Immature natural killer cell (primary cell): ENCODE measurements at regions not wholly inside any gene's neighbourhood (a gene's known extent, or its start where the extent isn't known, plus 50 kb on each side); places are given as distances from the start of the nearest gene placed in this dataset.
"Not testable (repeated sequence)": the region's sequence is repeated elsewhere in the genome, so short reads cannot be mapped to it uniquely, and the experiment has no call there.

Experiments
- DNase-seq, 3 donors: peaks; one replicate each; pipeline ENCODE4 v3.0.0; 2022; ENCODE audit warnings: mixed read lengths in 1 of 3
- H3K27ac Mint-ChIP-seq, 6 donors: one replicate each; pipeline ENCODE4 v1.8.0; 2020; ENCODE audit warnings: mixed read lengths in 6 of 6, mild to moderate bottlenecking in 5 of 6, inconsistent platforms in 4 of 6, moderate library complexity in 3 of 6
- H3K27me3 Mint-ChIP-seq, 3 donors: one replicate each; pipeline ENCODE4 v1.8.0; 2020 to 2021; ENCODE audit warnings: low read depth in 3 of 3, mild to moderate bottlenecking in 3 of 3, mixed read lengths in 3 of 3, moderate library complexity in 3 of 3, inconsistent platforms in 1 of 3
- H3K36me3 Mint-ChIP-seq, 3 donors: one replicate each; pipeline ENCODE4 v1.8.0; 2020; ENCODE audit warnings: mixed read lengths in 3 of 3, inconsistent platforms in 2 of 3, mild to moderate bottlenecking in 2 of 3
- H3K4me1 Mint-ChIP-seq, 2 donors: one replicate each; pipeline ENCODE4 v1.8.0; 2020; ENCODE audit warnings: inconsistent platforms in 2 of 2, mild to moderate bottlenecking in 2 of 2, mixed read lengths in 2 of 2, moderate library complexity in 1 of 2
- H3K4me3 Mint-ChIP-seq, 5 donors: one replicate each; pipeline ENCODE4 v1.8.0; 2020; ENCODE audit warnings: mild to moderate bottlenecking in 5 of 5, mixed read lengths in 5 of 5, inconsistent platforms in 3 of 5, moderate library complexity in 3 of 5
- H3K9me3 Mint-ChIP-seq, 6 donors: one replicate each; pipeline ENCODE4 v1.8.0; 2020; ENCODE audit warnings: mild to moderate bottlenecking in 6 of 6, mixed read lengths in 6 of 6, inconsistent platforms in 4 of 6, moderate library complexity in 3 of 6

- Mint-ChIP-seq H3K27ac (no peak overlapping the region), H3K4me3 (no peak overlapping the region), H3K27me3 (no peaks in the 10 kb centered on the region), H3K9me3 (peaks cover 4 to 41% (median 13%) of the 10 kb centered on the region in 6 donors), H3K36me3 (no peaks in the 10 kb centered on the region), H3K4me1 (no peaks in the 10 kb centered on the region)
- no peak for DNase-seq
Observed at GRCh38 chr11:98230678-98231077, 790.1 kb upstream of the CNTN5 start.

- no peaks in the 10 kb centered on the region for H3K36me3 Mint-ChIP-seq
- H3K27me3 Mint-ChIP-seq: no peaks in the 10 kb centered on the region
- DNase-seq: no peak
- no peak overlapping the region for H3K27ac Mint-ChIP-seq
- H3K4me3 Mint-ChIP-seq: no peak overlapping the region
- peaks cover 11 to 51% (median 27%) of the 10 kb centered on the region in 6 donors for H3K9me3 Mint-ChIP-seq
- no peaks in the 10 kb centered on the region for H3K4me1 Mint-ChIP-seq
Observed at GRCh38 chr11:98234698-98235097, 786.1 kb upstream of the CNTN5 start.

GRCh38 chr11:98243897-98244296 lies 776.9 kb upstream of the CNTN5 start:
- H3K4me1 Mint-ChIP-seq: no peaks in the 10 kb centered on the region
- no peaks in the 10 kb centered on the region for H3K27me3 Mint-ChIP-seq
- H3K36me3 Mint-ChIP-seq: no peaks in the 10 kb centered on the region
- no peak for DNase-seq
- H3K4me3 Mint-ChIP-seq: no peak overlapping the region
- no peak overlapping the region for H3K27ac Mint-ChIP-seq
- peaks cover 10 to 76% (median 47%) of the 10 kb centered on the region in 6 donors for H3K9me3 Mint-ChIP-seq

GRCh38 chr11:98260983-98261382 lies 759.8 kb upstream of the CNTN5 start:
- Mint-ChIP-seq H3K4me1 (no peaks in the 10 kb centered on the region), H3K27ac (no peak overlapping the region), H3K36me3 (peaks cover 0 to 4% (median 0%) of the 10 kb centered on the region in 3 donors), H3K27me3 (no peaks in the 10 kb centered on the region), H3K9me3 (peaks cover 18 to 62% (median 35%) of the 10 kb centered on the region in 6 donors), H3K4me3 (no peak overlapping the region)
- DNase-seq: no peak

- Mint-ChIP-seq H3K36me3 (peaks cover 3 to 4% (median 4%) of the 10 kb centered on the region in 3 donors), H3K4me3 (no peak overlapping the region)
- DNase-seq: no peak
Observed at GRCh38 chr11:98277251-98277912, 743.4 kb upstream of the CNTN5 start.

GRCh38 chr11:98289617-98290263 lies 731.0 kb upstream of the CNTN5 start:
- no peak overlapping the region for H3K4me3 Mint-ChIP-seq
- peaks cover 5 to 46% (median 12%) of the 10 kb centered on the region in 6 donors for H3K9me3 Mint-ChIP-seq
- H3K27ac Mint-ChIP-seq: no peak overlapping the region
- H3K4me1 Mint-ChIP-seq: no peaks in the 10 kb centered on the region
- peaks cover 0 to 2% (median 0%) of the 10 kb centered on the region in 3 donors for H3K27me3 Mint-ChIP-seq
- H3K36me3 Mint-ChIP-seq: no peaks in the 10 kb centered on the region
- DNase-seq: no peak

More at GRCh38 chr11:98277251-98277912, 743.4 kb upstream of the CNTN5 start:
- Mint-ChIP-seq H3K9me3 (peaks cover 9 to 44% (median 17%) of the 10 kb centered on the region in 6 donors), H3K27me3 (peaks cover 0 to 3% (median 0%) of the 10 kb centered on the region in 3 donors), H3K4me1 (no peaks in the 10 kb centered on the region), H3K27ac (no peak overlapping the region)

- Mint-ChIP-seq H3K4me1 (peaks cover 3 to 18% of the 10 kb centered on the region in 2 donors), H3K27ac (no peak overlapping the region), H3K4me3 (peak overlapping the region in 2 of 5 donors; percentile 2 to 17), H3K9me3 (peaks cover 6 to 58% (median 11%) of the 10 kb centered on the region in 6 donors), H3K36me3 (no peaks in the 10 kb centered on the region), H3K27me3 (peaks cover 0 to 2% (median 0%) of the 10 kb centered on the region in 3 donors)
- DNase-seq: no peak
Observed at GRCh38 chr11:98296091-98296880, 724.5 kb upstream of the CNTN5 start.

- peaks cover 2 to 58% (median 16%) of the 10 kb centered on the region in 6 donors for H3K9me3 Mint-ChIP-seq
- peaks cover 3 to 18% of the 10 kb centered on the region in 2 donors for H3K4me1 Mint-ChIP-seq
- no peaks in the 10 kb centered on the region for H3K36me3 Mint-ChIP-seq
- no peak for DNase-seq
- no peaks in the 10 kb centered on the region for H3K27me3 Mint-ChIP-seq
- no peak overlapping the region for H3K27ac Mint-ChIP-seq
- no peak overlapping the region for H3K4me3 Mint-ChIP-seq
Observed at GRCh38 chr11:98300719-98301118, 720.0 kb upstream of the CNTN5 start.

- no peak overlapping the region for H3K27ac Mint-ChIP-seq
- H3K9me3 Mint-ChIP-seq: peaks cover 6 to 48% (median 25%) of the 10 kb centered on the region in 6 donors
- H3K36me3 Mint-ChIP-seq: peaks cover 0 to 4% (median 0%) of the 10 kb centered on the region in 3 donors
- DNase-seq: no peak
- H3K4me1 Mint-ChIP-seq: no peaks in the 10 kb centered on the region
- H3K27me3 Mint-ChIP-seq: peaks cover 0 to 2% (median 0%) of the 10 kb centered on the region in 3 donors
- H3K4me3 Mint-ChIP-seq: no peak overlapping the region
Observed at GRCh38 chr11:98307827-98308491, 712.8 kb upstream of the CNTN5 start.

- peaks cover 2 to 18% (median 8%) of the 10 kb centered on the region in 6 donors for H3K9me3 Mint-ChIP-seq
- not testable (repeated sequence) for H3K27me3 Mint-ChIP-seq, H3K4me3 Mint-ChIP-seq, H3K4me1 Mint-ChIP-seq, H3K36me3 Mint-ChIP-seq, DNase-seq, H3K27ac Mint-ChIP-seq
Observed at GRCh38 chr11:98330306-98330705, 690.4 kb upstream of the CNTN5 start.

GRCh38 chr11:98358551-98358950 lies 662.2 kb upstream of the CNTN5 start:
- peaks cover 10 to 34% (median 21%) of the 10 kb centered on the region in 6 donors for H3K9me3 Mint-ChIP-seq
- H3K36me3 Mint-ChIP-seq: no peaks in the 10 kb centered on the region
- H3K27ac Mint-ChIP-seq: no peak overlapping the region
- H3K4me3 Mint-ChIP-seq: no peak overlapping the region
- no peaks in the 10 kb centered on the region for H3K4me1 Mint-ChIP-seq
- no peak for DNase-seq
- H3K27me3 Mint-ChIP-seq: peaks cover 0 to 2% (median 0%) of the 10 kb centered on the region in 3 donors

- Mint-ChIP-seq H3K4me1 (no peaks in the 10 kb centered on the region), H3K9me3 (peaks cover 2 to 22% (median 16%) of the 10 kb centered on the region in 6 donors), H3K36me3 (no peaks in the 10 kb centered on the region), H3K27ac (no peak overlapping the region), H3K4me3 (no peak overlapping the region), H3K27me3 (peaks cover 0 to 2% (median 0%) of the 10 kb centered on the region in 3 donors)
- no peak for DNase-seq
Observed at GRCh38 chr11:98365190-98365589, 655.6 kb upstream of the CNTN5 start.

- H3K36me3 Mint-ChIP-seq: peaks cover 0 to 3% (median 0%) of the 10 kb centered on the region in 3 donors
- no peaks in the 10 kb centered on the region for H3K4me1 Mint-ChIP-seq
- H3K27ac Mint-ChIP-seq: no peak overlapping the region
- H3K4me3 Mint-ChIP-seq: no peak overlapping the region
- no peaks in the 10 kb centered on the region for H3K27me3 Mint-ChIP-seq
- no peak for DNase-seq
- H3K9me3 Mint-ChIP-seq: peaks cover 4 to 27% (median 18%) of the 10 kb centered on the region in 6 donors
Observed at GRCh38 chr11:98365941-98366340, 654.8 kb upstream of the CNTN5 start.
